NCI-H345 treated with DMSO at 0.1 percent for 48 hours (cell line): ENCODE measurements at regions not wholly inside any gene's neighbourhood (a gene's known extent, or its start where the extent isn't known, plus 50 kb on each side); places are given as distances from the start of the nearest gene placed in this dataset.

ENCODE experiments used
- DNase-seq: peaks from one replicate; lab custom pipeline; 2025; ENCODE audit not compliant: unreplicated experiment; lab: John Stamatoyannopoulos, UW

- no peak for DNase-seq
Observed at GRCh38 chr2:181332044-181332605, 125.1 kb upstream of the ITGA4 start.

GRCh38 chr2:181334158-181334826, 122.9 kb upstream of the ITGA4 start:
- DNase-seq, result no peak

GRCh38 chr2:181340891-181341290, 116.3 kb upstream of the ITGA4 start:
- no peak for DNase-seq

- DNase-seq, result no peak
Observed at GRCh38 chr2:181341855-181342600, 115.2 kb upstream of the ITGA4 start.

GRCh38 chr2:181348107-181348837, 108.9 kb upstream of the ITGA4 start:
- DNase-seq, result no peak

GRCh38 chr2:181352158-181352557, 105.0 kb upstream of the ITGA4 start:
- DNase-seq, result no peak

GRCh38 chr2:181354626-181355025, 102.6 kb upstream of the ITGA4 start:
- no peak for DNase-seq

- DNase-seq, result no peak
Observed at GRCh38 chr2:181356526-181357130, 100.6 kb upstream of the ITGA4 start.

GRCh38 chr2:181357979-181358378, 99.2 kb upstream of the ITGA4 start:
- no peak for DNase-seq

- DNase-seq, result no peak
Observed at GRCh38 chr2:181362561-181362960, 94.6 kb upstream of the ITGA4 start.

GRCh38 chr2:181363164-181363563, 94.0 kb upstream of the ITGA4 start:
- DNase-seq, result no peak

GRCh38 chr2:181364492-181365170, 92.6 kb upstream of the ITGA4 start:
- DNase-seq, result no peak

- no peak for DNase-seq
Observed at GRCh38 chr2:181366675-181367175, 90.5 kb upstream of the ITGA4 start.

GRCh38 chr2:181367411-181367810, 89.8 kb upstream of the ITGA4 start:
- no peak for DNase-seq

- no peak for DNase-seq
Observed at GRCh38 chr2:181367906-181368435, 89.2 kb upstream of the ITGA4 start.

GRCh38 chr2:181370126-181370525, 87.1 kb upstream of the ITGA4 start:
- DNase-seq, result no peak

- DNase-seq, result no peak
Observed at GRCh38 chr2:181371195-181371594, 86.0 kb upstream of the ITGA4 start.

- DNase-seq, result no peak
Observed at GRCh38 chr2:181371782-181372645, 85.2 kb upstream of the ITGA4 start.

- DNase-seq, result no peak
Observed at GRCh38 chr2:181372646-181373040, 84.5 kb upstream of the ITGA4 start.
